ENCODE measurements at regions not wholly inside any gene's neighbourhood (a gene's known extent, or its start where the extent isn't known, plus 50 kb on each side); places are given as distances from the start of the nearest gene placed in this dataset.

- TF ChIP-seq, protein P1, sequence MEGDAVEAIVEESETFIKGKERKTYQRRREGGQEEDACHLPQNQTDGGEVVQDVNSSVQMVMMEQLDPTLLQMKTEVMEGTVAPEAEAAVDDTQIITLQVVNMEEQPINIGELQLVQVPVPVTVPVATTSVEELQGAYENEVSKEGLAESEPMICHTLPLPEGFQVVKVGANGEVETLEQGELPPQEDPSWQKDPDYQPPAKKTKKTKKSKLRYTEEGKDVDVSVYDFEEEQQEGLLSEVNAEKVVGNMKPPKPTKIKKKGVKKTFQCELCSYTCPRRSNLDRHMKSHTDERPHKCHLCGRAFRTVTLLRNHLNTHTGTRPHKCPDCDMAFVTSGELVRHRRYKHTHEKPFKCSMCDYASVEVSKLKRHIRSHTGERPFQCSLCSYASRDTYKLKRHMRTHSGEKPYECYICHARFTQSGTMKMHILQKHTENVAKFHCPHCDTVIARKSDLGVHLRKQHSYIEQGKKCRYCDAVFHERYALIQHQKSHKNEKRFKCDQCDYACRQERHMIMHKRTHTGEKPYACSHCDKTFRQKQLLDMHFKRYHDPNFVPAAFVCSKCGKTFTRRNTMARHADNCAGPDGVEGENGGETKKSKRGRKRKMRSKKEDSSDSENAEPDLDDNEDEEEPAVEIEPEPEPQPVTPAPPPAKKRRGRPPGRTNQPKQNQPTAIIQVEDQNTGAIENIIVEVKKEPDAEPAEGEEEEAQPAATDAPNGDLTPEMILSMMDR (IDR thresholded peaks at IDR 0.05; ENCODE audit: insufficient read depth, low read length, poor library complexity, severe bottlenecking), result no peak
- TF ChIP-seq EZH2phosphoT487 (conservative IDR thresholded peaks at IDR 0.05; ENCODE audit: low read length), result no peak
Observed at GRCh38 chr16:16992975-16993765, 477.6 kb downstream of the XYLT1 start.

All from SU-DHL-6 (cell line).